OCI-LY7 (cell line): ENCODE measurements at regions not wholly inside any gene's neighbourhood (a gene's known extent, or its start where the extent isn't known, plus 50 kb on each side); places are given as distances from the start of the nearest gene placed in this dataset.
"Not testable (repeated sequence)": the region's sequence is repeated elsewhere in the genome, so short reads cannot be mapped to it uniquely, and the experiment has no call there.

Experiments used
- CTCF ChIP-seq: fragments of 200-600 bp; sonication (generic); conservative IDR thresholded peaks from 2 replicates; pipeline ENCODE4 v1.5.1; 2014; ENCODE audit warnings: mild to moderate bottlenecking, antibody characterized with exemption, low read length, moderate library complexity, mixed read lengths
- EZH2phosphoT487 ChIP-seq: fragments of 200-600 bp; sonication (generic); IDR thresholded peaks from 2 replicates; pipeline ENCODE4 v1.6.1; 2018; ENCODE audit warnings: low read depth, borderline replicate concordance, mild to moderate bottlenecking, mixed run types, antibody characterized with exemption, low read length, moderate library complexity, mixed read lengths

DNA sequence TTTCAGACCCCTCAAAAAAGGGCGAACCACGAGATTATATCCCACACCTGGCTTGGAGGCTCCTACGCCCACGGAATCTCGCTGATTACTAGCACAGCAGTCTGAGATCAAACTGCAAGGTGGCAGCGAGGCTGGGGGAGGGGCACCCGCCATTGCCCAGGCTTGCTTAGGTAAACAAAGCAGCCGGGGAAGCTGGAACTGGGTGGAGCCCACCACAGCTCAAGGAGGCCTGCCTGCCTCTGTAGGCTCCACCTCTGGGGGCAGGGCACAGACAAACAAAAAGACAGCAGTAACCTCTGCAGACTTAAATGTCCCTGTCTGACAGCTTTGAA lies 1136.6 kb downstream of the FSCB start:
- TF ChIP-seq EZH2phosphoT487, CTCF: not testable (repeated sequence)
